Islet precursor cell (in vitro differentiated cells): ENCODE measurements at regions not wholly inside any gene's neighbourhood (a gene's known extent, or its start where the extent isn't known, plus 50 kb on each side); places are given as distances from the start of the nearest gene placed in this dataset.

Experiments used
- DNase-seq: peaks from one replicate; pipeline ENCODE4 v3.0.0-alpha.2; 2018

- DNase-seq, result no peak
These were observed 134.2 kb upstream of the RGMB start for GRCh38 chr5:98639274-98639673.

- no peak for DNase-seq
These were observed 131.8 kb upstream of the RGMB start for GRCh38 chr5:98641671-98642070.

- no peak for DNase-seq
These were observed 129.9 kb upstream of the RGMB start for GRCh38 chr5:98643569-98643968.

GRCh38 chr5:98651715-98652114 lies 121.7 kb upstream of the RGMB start:
- no peak for DNase-seq

DNA sequence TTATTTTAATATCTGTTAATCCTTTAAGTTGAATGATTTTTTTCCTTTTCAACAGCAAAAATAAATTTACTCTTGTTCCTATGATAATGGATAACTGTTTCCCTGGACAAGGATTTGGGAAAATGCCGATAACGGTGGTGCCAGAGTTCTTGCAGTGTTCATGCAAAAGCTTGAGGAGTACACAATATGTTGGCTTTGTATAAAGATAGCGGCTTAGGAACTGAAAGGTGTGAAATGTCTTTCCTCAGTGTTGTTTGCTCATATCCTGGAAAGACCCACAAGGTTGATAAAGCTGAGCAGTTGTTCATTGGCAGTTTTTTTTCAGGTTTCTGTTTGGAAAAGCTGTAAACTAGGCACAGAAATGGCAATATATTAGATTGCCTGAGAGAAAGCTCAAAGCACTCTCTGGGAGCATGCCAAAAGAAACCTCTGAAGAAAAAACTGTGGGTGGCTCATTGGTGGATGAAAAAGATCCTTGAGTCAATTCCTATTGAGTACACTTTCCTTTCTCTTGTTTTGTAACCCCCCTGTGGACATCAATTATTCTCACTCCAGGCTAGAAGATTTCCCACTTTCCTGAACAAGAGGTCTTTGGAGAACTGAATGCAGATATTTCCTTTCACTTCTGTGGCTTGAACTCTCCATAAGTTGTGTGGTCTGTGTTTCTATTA lies 117.2 kb upstream of the RGMB start:
- no peak for DNase-seq

DNA sequence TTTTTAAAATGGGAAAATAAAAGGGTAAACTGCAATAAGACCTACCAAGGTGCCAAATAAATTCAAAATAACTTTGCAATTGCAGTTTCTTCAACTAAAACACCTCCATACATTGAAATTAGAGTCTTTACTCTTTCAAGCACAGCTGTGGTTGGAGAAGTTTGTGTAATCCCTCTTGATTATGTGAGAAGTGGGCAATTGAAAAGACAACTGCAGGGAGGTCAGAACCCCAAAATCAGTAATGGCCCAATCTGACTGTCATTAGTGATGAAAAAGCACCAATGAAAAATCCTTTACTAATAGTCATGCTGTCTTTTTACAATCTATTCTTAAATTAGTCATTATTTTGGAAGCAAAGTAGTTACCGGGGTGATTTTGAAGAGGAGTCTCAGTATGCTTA lies 116.7 kb upstream of the RGMB start:
- DNase-seq, result no peak

GRCh38 chr5:98657559-98657958 lies 115.9 kb upstream of the RGMB start:
- no peak for DNase-seq

DNA sequence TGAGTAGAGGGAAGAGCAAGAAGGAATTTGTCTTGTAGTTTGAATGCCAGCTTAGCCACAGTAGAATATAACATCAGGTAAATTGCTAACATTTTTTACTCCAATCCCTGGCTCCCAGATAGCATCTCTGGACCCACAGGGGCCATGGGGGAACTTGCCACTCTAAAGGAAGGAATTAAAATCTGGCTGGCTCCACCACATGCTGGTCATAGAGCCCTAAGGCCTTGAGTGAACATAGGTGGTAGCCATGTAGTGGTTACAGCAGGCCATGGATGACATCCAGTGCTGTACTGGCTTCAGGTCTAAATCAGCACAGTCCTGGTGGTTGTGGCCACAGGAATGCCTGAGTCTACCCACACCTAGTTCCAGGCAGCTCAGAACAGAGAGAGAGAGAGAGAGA lies 109.9 kb upstream of the RGMB start:
- DNase-seq, result no peak

DNA sequence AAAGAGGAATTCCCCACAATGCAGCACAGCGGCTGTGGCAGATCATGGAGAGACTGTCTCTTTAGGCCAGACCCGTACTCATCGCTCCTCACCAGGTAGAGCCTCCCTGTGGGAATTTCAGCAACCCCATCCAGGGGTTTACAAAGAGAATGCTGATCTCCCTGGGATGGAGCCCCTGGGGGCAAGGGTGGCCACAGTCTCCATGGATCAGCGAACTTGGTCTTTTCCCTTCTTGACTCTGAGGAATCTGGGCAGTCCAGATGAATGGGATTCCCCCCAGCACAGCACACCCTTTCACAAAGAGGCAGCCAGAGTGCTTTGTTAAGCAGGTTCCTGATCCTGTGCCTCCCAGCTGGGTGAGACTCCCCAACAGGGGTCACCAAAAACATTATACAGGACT lies 108.7 kb upstream of the RGMB start:
- DNase-seq, result no peak

DNA sequence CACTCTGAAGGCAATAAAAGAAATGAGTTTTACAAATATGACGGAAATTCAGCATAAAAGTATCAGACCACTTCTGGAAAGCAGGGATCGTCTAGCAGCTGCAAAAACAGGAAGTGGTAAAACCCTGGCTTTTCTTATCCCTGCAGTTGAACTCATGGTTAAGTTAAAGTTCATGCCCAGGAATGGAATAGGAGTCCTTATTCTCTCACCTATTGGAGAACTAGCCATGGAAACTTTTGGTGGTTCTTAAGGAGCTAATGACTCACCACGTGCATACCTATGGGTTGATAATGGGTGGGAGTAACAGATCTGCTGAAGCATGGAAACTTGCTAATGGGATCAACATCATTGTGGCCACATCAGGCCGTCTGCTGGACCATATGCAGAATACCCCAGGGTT lies 93.5 kb upstream of the RGMB start:
- no peak for DNase-seq

DNA sequence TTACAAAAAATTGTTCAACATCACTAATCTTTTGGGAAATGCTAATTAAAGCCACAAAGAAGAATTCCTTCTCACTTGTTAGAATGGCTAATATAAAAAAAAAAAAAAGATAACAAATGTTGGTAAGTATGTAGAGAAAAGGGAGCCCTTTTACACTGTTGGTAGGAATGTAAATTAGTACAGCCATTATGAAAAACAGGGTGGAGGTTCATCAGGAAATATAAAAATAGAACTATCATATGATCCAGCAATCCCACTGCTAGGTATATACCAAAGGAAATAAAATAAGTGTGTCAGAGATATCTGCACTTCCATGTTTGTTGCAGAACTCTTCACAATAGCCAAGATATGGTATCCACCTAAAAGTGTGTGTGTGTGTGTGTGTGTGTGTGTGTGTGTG lies 83.5 kb upstream of the RGMB start:
- no peak for DNase-seq

GRCh38 chr5:98694902-98695301 lies 78.6 kb upstream of the RGMB start:
- DNase-seq, result no peak

- DNase-seq, result no peak
These were observed 75.1 kb upstream of the RGMB start for GRCh38 chr5:98698359-98698758.

DNA sequence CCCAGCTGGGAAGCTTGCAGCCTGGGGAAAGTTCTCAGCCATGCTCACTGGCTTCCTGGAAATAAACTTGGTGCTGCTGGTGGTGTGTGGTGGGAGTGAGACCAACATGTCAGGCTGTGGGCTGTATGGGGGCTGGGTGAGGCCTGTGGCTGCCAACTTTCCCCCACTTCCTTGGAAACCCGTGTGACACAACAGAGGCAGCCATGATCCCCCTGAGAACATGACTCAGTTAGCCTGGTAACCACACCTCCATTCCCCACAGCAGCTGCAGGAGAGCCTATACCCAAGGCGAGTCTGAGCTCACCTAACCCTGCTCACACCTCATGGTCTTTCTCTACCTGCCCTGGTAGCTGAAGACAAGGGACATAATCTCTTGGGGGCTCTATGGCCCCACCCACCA lies 72.7 kb upstream of the RGMB start:
- no peak for DNase-seq

DNA sequence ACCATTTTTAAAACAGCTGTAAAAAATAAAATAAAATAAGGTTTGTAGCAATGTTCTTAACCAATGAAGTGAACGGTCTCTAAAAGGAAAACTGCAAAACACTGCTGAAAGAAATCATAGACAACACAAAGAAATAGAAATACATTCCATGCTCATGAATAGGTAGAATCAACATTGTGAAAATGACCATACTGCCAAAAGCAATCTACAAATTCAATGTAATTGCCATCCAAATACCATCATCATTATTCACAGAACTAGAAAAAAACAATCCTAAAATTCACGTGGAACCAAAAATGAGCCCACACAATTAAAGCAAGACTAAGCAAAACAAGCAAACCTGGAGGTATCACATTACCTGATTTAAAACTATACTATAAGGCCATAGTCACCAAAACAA lies 67.6 kb upstream of the RGMB start:
- no peak for DNase-seq

GRCh38 chr5:98709681-98710080 lies 63.8 kb upstream of the RGMB start:
- no peak for DNase-seq

DNA sequence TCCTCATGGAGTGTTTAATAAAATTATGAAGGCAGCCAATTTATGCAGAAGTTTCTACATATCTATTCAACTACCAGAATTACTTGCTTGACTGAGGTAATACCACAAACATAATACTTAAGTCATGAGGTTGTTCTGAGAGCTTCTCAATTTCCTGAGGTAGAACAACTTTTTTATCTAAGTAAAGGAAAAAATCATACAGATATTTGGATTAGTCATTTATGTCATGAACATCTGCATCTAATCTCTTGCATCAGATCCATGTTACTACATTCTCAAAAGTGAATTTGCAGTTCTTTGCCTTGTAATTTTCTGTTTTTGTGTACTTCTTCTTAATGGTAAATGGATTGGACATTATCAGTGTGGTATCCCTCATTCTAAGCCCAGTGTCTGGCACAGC lies 60.4 kb upstream of the RGMB start:
- no peak for DNase-seq

DNA sequence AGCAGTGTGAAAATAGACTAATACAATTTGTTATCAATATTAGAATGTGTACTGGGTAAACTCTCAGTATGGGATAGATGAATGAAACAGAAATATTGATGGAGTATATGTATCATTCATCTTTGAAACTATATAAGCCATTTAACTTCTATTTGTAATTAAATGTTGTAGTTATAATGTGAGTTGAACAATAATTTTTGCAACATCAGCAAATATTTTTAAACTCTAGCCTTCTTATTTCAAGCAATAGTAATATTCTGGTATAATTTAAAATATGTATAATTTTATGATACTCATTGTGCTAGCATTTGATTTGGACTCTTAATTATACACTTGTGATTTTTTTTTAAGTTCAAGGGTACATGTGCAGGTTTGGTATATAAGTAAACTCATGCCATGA lies 59.6 kb upstream of the RGMB start:
- no peak for DNase-seq

DNA sequence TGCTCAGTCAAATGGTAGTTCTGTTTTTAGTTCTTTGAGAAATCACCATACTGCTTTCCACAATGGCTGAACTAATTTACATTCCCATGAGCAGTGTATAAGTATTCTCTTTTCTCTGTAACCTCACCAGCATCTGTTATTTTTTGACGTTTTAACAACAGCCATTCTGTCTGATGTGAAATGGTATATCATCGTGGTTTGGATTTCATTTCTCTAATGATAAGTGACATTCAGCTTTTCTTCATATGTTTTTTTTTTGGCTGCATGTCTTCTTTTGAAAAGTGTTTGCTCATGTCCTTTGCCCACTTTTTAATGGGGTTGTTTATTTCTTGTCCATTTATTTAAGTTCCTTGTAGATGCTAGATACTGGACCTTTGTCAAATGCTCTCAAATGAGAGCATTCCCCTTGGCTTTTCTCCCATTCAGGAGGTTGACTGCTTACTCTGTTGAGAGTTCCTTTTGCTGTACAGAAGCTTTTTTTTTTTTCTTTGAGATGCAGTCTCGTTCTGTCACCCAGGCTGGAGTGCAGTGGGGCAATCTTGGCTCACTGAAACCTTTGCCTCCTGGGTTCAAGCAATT lies 58.7 kb upstream of the RGMB start:
- DNase-seq, result no peak

- no peak for DNase-seq
These were observed 52.1 kb upstream of the RGMB start for GRCh38 chr5:98721231-98721928.

GRCh38 chr5:98722188-98722587 lies 51.3 kb upstream of the RGMB start:
- DNase-seq, result no peak

DNA sequence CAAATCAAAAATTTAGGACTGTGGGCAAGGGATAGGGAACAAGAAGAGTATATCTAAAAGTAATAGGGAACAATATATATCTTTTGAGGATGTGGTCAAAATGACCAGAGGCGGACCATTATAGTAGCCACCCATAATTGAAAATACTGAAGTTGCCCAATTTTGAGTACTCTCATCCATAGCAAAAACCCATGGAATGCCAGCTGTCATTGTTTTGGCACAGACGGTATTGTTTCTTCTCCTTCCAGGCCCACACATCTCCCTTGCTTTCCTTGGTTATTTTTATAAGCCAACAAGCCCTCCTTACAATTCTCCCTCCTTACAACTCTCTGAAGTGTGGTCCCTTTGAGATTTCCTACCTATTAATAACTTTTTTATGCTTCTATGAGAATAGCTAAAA lies 50.4 kb upstream of the RGMB start:
- DNase-seq, result no peak
